ENCODE measurements at regions not wholly inside any gene's neighbourhood (a gene's known extent, or its start where the extent isn't known, plus 50 kb on each side); places are given as distances from the start of the nearest gene placed in this dataset.

GRCh38 chr21:15493646-15494045 lies 236.1 kb upstream of the USP25 start:
- intact Hi-C loops (cut with micrococcal nuclease; ENCODE audit: unreplicated experiment) = no loop called here
- Mint-ChIP-seq H3K4me1 (ENCODE audit: low read depth, unreplicated experiment) (no peaks in the 10 kb centered on the region), H3K4me3 (ENCODE audit: low read depth, unreplicated experiment) (no peak overlapping the region), H3K27ac (ENCODE audit: unreplicated experiment) (no peak overlapping the region), H3K9me3 (ENCODE audit: low read depth, unreplicated experiment) (no peaks in the 10 kb centered on the region), H3K27me3 (ENCODE audit: unreplicated experiment) (no peaks in the 10 kb centered on the region), H3K36me3 (ENCODE audit: insufficient read depth, unreplicated experiment) (no peaks in the 10 kb centered on the region)
- no TSS peak for BruUV-seq (replicated peaks)
- no peak for DNase-seq
- CTCF ChIA-PET = no interaction called here
- TF ChIP-seq CTCF (IDR thresholded peaks at IDR 0.05; ENCODE audit: unreplicated experiment) = no peak

GRCh38 chr21:15494481-15494880 lies 235.3 kb upstream of the USP25 start:
- no TSS peak for BruUV-seq (replicated peaks)

GRCh38 chr21:15495965-15496364 lies 233.8 kb upstream of the USP25 start:
- Mint-ChIP-seq H3K4me1 (ENCODE audit: low read depth, unreplicated experiment) (no peaks in the 10 kb centered on the region), H3K36me3 (ENCODE audit: insufficient read depth, unreplicated experiment) (no peaks in the 10 kb centered on the region), H3K27me3 (ENCODE audit: unreplicated experiment) (no peaks in the 10 kb centered on the region), H3K27ac (ENCODE audit: unreplicated experiment) (no peak overlapping the region), H3K9me3 (ENCODE audit: low read depth, unreplicated experiment) (no peaks in the 10 kb centered on the region), H3K4me3 (ENCODE audit: low read depth, unreplicated experiment) (no peak overlapping the region)
- BruUV-seq (replicated peaks) = no TSS peak
- no peak for TF ChIP-seq CTCF (IDR thresholded peaks at IDR 0.05; ENCODE audit: unreplicated experiment)
- CTCF ChIA-PET = no interaction called here
- DNase-seq = no peak
- intact Hi-C loops (cut with micrococcal nuclease; ENCODE audit: unreplicated experiment) = no loop called here

More at GRCh38 chr21:15494481-15494880, 235.3 kb upstream of the USP25 start:
- Mint-ChIP-seq H3K4me3 (ENCODE audit: low read depth, unreplicated experiment) (no peak overlapping the region), H3K4me1 (ENCODE audit: low read depth, unreplicated experiment) (no peaks in the 10 kb centered on the region), H3K27ac (ENCODE audit: unreplicated experiment) (no peak overlapping the region), H3K27me3 (ENCODE audit: unreplicated experiment) (no peaks in the 10 kb centered on the region), H3K9me3 (ENCODE audit: low read depth, unreplicated experiment) (no peaks in the 10 kb centered on the region), H3K36me3 (ENCODE audit: insufficient read depth, unreplicated experiment) (no peaks in the 10 kb centered on the region)
- intact Hi-C loops (cut with micrococcal nuclease; ENCODE audit: unreplicated experiment) = no loop called here
- CTCF ChIA-PET = interaction anchor here (0.5 kb wide), 1 partner anchor 755 kb away, joined by 3 read pairs; no protein-coding TSS in a partner anchor
- no peak for DNase-seq
- TF ChIP-seq CTCF (IDR thresholded peaks at IDR 0.05; ENCODE audit: unreplicated experiment) = no peak

GRCh38 chr21:15496911-15497310 lies 232.9 kb upstream of the USP25 start:
- CTCF ChIA-PET = no interaction called here
- no peak for DNase-seq
- Mint-ChIP-seq H3K9me3 (ENCODE audit: low read depth, unreplicated experiment) (no peaks in the 10 kb centered on the region), H3K4me3 (ENCODE audit: low read depth, unreplicated experiment) (no peak overlapping the region), H3K27me3 (ENCODE audit: unreplicated experiment) (no peaks in the 10 kb centered on the region), H3K36me3 (ENCODE audit: insufficient read depth, unreplicated experiment) (no peaks in the 10 kb centered on the region), H3K27ac (ENCODE audit: unreplicated experiment) (no peak overlapping the region), H3K4me1 (ENCODE audit: low read depth, unreplicated experiment) (no peaks in the 10 kb centered on the region)
- no TSS peak for BruUV-seq (replicated peaks)
- intact Hi-C loops (cut with micrococcal nuclease; ENCODE audit: unreplicated experiment) = no loop called here
- TF ChIP-seq CTCF (IDR thresholded peaks at IDR 0.05; ENCODE audit: unreplicated experiment) = no peak

All from Calu3 (cell line).